GM18499 (cell line): ENCODE measurements at regions not wholly inside any gene's neighbourhood (a gene's known extent, or its start where the extent isn't known, plus 50 kb on each side); places are given as distances from the start of the nearest gene placed in this dataset.

Source experiments
- ATAC-seq: cut with Tn5 transposase; IDR thresholded peaks from one replicate; pipeline ENCODE4 v1.9.1; 2021; ENCODE audit warnings: moderate number of reproducible peaks; ENCODE audit not compliant: insufficient read depth, unreplicated experiment

- ATAC-seq, result no peak
Observed at GRCh38 chr2:103809415-103809814, 1044.5 kb upstream of the POU3F3 start.

- no peak for ATAC-seq
Observed at GRCh38 chr2:103809941-103810441, 1043.9 kb upstream of the POU3F3 start.

GRCh38 chr2:103810875-103811274 lies 1043.0 kb upstream of the POU3F3 start:
- no peak for ATAC-seq

DNA sequence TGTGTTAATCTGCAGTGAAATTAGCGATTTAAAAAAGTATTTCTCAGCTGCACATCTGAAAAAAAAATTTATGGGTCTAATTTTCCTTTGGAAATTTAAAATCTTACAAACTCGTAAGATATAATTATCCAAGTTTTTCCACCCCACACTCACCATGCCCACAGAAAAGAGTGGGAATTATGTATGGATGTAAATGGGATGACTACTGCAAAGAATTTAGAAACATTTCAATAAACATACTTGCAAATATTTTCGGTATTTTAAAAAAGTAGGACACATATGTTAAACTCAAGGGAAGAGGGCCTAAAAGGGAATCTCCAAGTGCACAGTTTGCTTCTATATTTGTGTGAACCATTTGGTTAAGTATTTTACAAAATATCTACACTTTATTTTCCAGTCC lies 1039.9 kb upstream of the POU3F3 start:
- ATAC-seq, result no peak

DNA sequence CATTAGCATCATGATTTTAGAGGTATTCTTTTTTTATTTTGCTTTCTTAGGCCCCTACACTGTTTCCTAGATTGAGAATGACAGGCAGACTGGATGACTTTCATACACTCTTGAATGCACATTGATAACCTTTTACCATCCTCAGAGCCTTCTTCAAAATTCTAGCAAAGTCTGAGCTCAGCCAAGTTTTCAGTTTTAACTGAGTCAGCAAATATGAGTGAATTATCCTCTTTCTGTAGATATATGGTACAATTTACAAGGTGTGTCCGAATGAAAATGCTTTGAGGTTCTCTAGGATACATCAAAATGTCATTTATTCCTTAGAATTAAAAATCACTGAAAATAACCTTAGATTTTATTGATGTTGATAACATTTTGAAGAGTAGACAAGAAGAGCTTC lies 1038.2 kb upstream of the POU3F3 start:
- ATAC-seq, result no peak

GRCh38 chr2:103817746-103818145 lies 1036.2 kb upstream of the POU3F3 start:
- no peak for ATAC-seq

DNA sequence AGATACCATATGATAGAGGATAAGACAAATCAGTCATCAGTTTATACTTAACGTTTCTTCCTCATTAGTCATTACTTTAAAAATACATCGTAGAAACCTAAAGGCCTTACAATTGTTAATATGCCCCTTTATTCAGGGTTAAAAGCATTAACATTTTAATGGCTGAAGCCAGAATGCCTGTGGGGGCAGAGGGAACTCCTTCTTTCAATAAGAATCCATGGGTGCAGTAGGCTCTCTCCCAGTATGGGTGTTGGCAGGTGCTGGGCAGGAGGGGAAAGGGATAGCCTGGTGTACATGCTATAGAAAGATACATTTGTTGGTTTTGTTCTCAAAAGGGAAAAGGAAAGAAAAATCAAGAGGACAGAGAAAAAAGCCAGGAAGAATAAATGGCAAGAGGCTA lies 1035.7 kb upstream of the POU3F3 start:
- no peak for ATAC-seq

- no peak for ATAC-seq
Observed at GRCh38 chr2:103819599-103819998, 1034.3 kb upstream of the POU3F3 start.

DNA sequence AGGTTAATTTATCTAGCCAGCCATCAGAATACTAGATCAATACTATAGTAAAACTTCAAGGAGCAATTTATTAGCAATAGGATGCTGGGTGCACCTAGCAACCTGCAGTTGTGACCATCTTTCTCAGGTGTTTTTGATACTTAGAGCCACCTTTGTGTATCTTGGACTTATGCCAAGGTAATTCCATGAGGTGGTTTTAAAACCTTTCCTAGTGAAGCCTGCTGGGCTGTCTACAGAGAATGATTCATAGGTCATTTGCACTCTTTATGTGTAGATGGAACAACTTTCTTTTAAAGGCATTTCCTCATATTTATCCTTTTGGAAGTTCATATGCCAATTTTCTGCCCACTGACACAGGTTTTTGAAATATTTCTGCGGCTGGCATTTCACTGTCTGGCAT lies 1030.1 kb upstream of the POU3F3 start:
- ATAC-seq, result no peak

DNA sequence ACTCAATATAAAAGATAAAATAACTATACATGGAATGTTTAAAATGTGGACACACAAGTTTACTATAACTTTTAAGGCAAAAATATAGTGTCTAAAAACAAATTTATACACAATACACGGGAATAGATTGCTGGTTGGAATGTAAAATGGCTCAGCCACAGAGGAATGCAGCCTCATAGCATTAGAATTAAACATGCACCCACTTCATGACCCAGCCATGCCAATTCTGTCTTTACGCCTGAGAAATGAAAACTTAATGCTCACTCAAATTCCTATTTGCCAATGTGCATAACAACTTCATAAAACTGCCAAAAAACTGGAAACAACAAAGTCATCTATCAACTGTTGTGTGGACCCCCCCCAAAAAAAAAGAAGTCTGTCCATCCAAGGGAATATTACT lies 1006.6 kb upstream of the POU3F3 start:
- no peak for ATAC-seq

GRCh38 chr2:103859238-103859637 lies 994.7 kb upstream of the POU3F3 start:
- no peak for ATAC-seq

DNA sequence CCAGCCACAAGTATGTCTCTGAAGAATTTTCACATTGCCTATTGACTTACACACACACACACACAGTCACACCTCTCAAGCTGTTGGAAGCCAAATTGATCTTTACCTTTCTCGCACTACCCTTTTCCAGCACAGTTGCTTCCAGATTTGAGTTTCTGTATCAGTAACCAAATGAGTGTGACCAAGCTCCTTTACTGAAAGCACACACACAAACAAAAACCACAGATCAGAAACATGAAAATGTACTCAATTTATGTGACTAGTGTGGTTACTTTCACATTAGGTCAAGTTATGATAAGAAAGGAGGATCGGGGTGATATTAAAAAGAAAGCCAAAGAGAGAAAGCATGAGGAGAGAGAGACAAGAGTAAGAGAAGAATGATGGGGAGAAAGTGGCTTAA lies 993.9 kb upstream of the POU3F3 start:
- ATAC-seq, result no peak

DNA sequence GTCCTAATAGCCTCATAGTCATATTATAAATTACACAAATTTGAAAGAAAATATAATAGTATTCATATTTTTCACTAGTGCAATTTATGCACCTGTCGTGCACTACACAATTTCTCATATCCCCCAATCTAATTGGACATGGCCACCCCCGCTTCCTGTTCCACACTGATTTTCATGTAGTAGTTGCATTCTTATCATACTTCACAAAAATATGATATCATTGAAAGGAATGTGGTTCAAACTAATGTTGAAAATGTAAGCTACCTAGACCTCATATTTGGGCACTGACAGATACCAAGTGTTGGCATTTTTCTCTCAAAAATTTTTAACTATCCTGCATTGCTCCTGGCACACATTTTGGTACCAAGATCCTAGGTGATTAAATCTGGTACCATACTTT lies 985.5 kb upstream of the POU3F3 start:
- no peak for ATAC-seq

- no peak for ATAC-seq
Observed at GRCh38 chr2:103873716-103874351, 980.1 kb upstream of the POU3F3 start.

DNA sequence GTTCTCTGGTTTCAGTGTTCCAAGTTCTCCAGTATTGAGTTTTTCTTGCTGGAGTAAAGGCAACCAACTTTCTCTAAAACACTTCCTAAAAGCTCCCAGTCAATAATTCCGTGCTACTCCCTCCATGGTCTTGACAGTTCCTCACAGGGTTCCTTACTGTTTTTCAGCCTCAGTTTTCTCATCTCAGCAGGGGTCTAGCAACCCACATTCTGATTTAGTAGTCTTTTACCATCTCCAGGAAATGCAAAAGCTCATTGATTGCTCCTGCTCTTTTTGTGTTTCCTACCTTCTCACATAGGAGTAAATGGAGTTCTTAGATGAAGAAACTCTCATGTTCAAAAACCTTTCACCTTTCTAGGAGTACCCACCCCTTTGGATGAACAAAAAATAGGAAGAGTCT lies 978.8 kb upstream of the POU3F3 start:
- no peak for ATAC-seq

GRCh38 chr2:103875531-103875930 lies 978.4 kb upstream of the POU3F3 start:
- no peak for ATAC-seq

GRCh38 chr2:103876611-103877010 lies 977.3 kb upstream of the POU3F3 start:
- no peak for ATAC-seq

GRCh38 chr2:103879101-103879500 lies 974.8 kb upstream of the POU3F3 start:
- ATAC-seq, result no peak

- no peak for ATAC-seq
Observed at GRCh38 chr2:103880081-103880834, 973.7 kb upstream of the POU3F3 start.

DNA sequence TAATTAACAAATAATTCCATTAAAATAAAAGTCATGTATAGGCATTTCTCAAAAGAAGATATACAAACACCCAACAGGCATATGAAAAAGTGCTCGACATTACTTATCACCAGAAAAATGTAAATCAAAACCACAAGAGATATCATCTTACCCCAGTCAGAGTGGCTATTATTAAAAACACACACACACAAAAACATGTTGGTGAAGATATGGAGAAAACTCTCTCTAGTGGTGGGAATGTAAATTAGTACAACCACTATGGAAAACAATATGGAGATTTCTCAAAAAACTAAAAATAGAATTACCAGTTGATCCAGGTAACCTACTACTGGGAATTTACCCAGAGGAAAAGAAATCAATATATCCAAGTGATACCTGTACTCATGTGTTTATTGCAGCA lies 966.3 kb upstream of the POU3F3 start:
- no peak for ATAC-seq

- no peak for ATAC-seq
Observed at GRCh38 chr2:103896182-103896581, 957.7 kb upstream of the POU3F3 start.

- ATAC-seq, result no peak
Observed at GRCh38 chr2:103898561-103898960, 955.4 kb upstream of the POU3F3 start.
